ENCODE measurements at regions not wholly inside any gene's neighbourhood (a gene's known extent, or its start where the extent isn't known, plus 50 kb on each side); places are given as distances from the start of the nearest gene placed in this dataset.

DNA sequence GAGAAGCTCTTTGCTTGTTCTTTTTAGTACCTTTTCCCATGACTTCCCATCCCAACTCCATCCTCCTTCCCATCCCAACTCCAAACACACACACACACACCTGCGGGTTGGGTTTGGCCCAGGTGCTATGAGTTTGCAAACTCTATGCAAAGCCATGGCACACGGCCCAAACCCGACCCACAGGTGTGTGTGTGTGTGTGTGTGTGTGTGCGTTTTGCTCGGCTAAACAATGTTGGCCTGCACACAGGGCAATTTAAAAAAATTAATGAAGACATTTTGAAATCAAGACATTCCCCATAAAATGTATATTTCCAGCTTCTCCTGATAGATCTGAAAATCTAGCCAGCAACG lies 103.7 kb upstream of the TLE3 start:
- no peak for DNase-seq (ENCODE audit: low read depth)
- TF ChIP-seq, protein P1, sequence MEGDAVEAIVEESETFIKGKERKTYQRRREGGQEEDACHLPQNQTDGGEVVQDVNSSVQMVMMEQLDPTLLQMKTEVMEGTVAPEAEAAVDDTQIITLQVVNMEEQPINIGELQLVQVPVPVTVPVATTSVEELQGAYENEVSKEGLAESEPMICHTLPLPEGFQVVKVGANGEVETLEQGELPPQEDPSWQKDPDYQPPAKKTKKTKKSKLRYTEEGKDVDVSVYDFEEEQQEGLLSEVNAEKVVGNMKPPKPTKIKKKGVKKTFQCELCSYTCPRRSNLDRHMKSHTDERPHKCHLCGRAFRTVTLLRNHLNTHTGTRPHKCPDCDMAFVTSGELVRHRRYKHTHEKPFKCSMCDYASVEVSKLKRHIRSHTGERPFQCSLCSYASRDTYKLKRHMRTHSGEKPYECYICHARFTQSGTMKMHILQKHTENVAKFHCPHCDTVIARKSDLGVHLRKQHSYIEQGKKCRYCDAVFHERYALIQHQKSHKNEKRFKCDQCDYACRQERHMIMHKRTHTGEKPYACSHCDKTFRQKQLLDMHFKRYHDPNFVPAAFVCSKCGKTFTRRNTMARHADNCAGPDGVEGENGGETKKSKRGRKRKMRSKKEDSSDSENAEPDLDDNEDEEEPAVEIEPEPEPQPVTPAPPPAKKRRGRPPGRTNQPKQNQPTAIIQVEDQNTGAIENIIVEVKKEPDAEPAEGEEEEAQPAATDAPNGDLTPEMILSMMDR (conservative IDR thresholded peaks at IDR 0.05; ENCODE audit: low read depth, low read length) = no peak
- H3K4me3 ChIP-seq (ENCODE audit: low read depth, low read length) = no peak overlapping the region

DNA sequence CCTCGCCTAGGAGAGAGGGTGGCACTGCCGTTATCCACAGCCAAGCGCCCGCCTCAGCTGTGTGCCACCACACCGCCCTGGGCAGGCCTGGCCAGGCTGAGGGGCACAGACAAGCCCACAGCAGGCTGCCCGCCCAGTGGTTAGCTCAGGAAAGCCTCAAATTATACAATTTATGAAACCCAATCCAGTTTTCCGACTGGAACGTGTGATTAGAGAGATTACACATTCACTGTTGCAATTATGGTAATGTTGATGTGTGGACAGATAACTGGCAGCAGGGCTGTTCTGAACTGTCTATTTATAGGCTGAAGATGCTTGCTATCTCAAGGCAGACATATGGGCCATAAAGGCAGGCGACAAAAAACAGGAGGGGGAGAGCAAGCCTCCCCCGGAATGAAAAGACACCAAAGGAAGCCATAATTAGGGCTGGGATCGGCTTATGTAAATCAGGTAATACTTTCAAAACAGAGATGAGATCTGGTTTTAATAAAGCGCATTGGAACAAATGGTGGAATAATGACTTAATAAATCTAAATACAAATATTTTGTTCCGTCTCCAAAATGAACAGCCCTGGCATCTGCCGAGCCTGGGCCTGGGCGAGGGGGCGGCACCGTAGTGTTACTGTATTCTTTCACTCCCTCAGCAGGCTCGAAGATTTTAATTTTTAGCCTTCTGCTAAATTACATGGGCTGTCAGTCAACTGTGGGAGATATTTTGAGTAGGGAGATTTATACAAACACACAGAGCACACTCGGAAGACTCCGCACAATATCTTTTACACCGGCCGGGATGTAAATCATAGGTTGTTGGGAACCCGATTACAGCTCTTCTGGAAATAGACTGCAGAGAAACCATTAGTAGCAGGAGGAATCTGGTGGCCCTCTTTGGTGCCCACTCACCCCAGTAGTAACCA lies 103.1 kb upstream of the TLE3 start:
- no peak for DNase-seq (ENCODE audit: low read depth)
- TF ChIP-seq, protein P1 (conservative IDR thresholded peaks at IDR 0.05; ENCODE audit: low read depth, low read length) = no peak
- H3K4me3 ChIP-seq (ENCODE audit: low read depth, low read length) = no peak overlapping the region

DNA sequence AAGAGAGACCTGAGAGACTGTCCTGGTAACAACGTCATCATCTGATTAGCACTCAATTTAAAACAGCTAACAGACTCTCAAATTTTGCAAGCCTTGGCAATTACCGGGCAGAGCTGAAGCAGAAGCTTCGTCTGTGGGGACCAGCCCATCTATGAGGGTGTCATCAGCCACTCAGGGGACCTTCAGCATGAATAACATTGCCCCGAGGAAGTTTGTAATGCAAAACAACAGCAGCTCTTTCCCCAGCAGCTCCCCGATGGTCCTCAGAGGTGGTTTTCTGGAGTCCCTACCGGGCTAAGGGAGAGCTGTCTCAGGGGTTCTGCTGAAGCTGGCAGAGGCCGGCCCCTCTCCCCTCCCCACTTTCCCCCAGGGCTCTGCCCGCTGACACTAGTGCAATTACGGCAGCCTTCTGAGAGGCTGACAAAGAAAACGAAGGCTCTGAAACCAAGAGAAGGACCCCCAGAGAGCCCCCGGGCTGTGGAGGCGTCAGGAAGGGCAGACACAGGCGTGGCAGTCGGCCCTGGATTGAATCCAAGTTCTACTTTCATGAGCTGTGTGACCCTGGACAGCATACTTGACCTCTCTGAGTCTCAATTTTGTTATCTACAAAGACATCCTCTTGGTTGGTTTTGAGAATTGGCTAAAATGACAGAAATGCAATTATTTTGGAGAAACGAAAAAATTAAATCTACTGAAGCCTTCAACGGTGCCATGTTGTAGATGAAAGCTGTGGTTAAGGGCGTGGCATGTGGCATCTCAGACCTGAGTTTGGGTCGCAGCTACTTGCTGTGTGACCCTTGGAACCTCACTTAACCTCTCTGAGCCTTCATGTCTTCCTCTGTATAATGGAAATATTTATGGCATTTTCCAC lies 102.1 kb upstream of the TLE3 start:
- no peak overlapping the region for H3K4me3 ChIP-seq (ENCODE audit: low read depth, low read length)
- TF ChIP-seq, protein P1 (conservative IDR thresholded peaks at IDR 0.05; ENCODE audit: low read depth, low read length) = no peak
- no peak for DNase-seq (ENCODE audit: low read depth)

DNA sequence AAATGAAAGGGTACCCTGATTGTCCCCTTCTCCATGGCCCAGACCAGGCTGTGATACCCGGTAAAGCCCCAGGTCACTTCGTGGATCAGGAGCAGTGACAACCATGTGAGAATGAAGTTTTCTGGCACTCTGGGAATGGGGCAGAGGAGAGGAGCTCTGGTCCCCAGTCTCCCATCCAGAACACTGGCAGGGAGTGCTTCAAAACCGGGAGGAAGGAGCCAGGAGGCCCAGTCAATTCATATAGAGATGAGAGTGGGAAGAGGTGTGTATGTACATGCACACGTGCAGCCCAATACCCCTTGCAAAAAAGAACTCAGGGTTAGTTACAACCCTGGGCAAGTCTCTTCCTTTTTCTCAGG lies 101.4 kb upstream of the TLE3 start:
- DNase-seq (ENCODE audit: low read depth) = no peak
- H3K4me3 ChIP-seq (ENCODE audit: low read depth, low read length) = no peak overlapping the region
- TF ChIP-seq, protein P1 (conservative IDR thresholded peaks at IDR 0.05; ENCODE audit: low read depth, low read length) = no peak

DNA sequence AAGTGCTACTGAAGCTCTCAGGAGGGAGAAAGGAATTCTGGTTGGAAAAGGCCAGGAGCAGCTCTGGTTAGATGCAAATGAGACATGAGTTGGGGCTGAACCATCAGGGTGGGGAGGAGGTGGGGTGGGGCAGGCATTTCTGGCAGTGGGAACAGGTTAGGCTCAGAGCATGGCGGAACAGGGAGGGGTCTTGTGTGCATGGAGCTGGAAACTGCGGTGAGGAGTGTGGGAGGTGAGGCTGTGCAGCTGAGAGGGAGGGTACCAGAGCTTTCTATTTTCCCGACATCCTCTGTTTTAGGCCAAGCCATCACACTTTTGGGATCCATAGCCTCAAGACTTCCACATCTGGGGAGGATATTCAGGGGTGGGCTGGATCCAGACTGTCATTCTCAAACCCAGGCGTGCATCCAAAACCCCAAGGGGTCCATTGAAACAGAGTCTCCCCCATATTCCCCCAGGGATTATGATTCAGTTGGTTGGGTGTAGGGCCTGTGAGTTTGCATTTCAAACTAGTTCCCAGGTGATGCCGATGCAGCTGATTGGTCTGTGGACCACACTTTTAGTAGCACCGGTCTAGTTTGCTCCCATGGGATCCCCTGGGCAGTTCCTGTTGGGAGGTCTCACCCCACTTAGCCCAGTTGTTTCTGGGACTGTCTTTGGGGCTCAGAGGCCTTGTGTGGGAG lies 100.9 kb upstream of the TLE3 start:
- TF ChIP-seq, protein P1 (conservative IDR thresholded peaks at IDR 0.05; ENCODE audit: low read depth, low read length) = no peak
- no peak overlapping the region for H3K4me3 ChIP-seq (ENCODE audit: low read depth, low read length)
- DNase-seq (ENCODE audit: low read depth) = no peak

DNA sequence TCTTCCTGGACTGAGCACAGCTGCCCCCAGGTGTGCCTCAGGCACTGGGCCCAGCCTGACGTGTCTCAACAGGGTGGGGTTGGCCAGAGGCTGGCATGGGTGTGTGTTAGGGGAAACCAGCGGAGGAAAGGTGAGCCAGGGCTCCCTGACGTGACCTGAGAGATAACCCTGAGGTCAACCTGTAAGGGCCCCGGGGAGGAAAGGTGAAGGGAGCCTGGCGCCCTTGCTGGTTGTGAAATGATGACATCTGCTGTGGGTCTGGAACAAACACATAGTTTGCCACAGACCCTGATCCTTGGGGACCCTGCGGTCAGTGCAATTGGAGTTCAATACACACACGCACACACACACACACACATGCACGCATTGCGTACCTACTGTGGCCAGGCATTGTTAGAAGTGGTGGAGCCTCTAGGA lies 100.2 kb upstream of the TLE3 start:
- TF ChIP-seq, protein P1 (conservative IDR thresholded peaks at IDR 0.05; ENCODE audit: low read depth, low read length) = no peak
- H3K4me3 ChIP-seq (ENCODE audit: low read depth, low read length) = no peak overlapping the region
- DNase-seq (ENCODE audit: low read depth) = no peak
